Stimulated activated CD8-positive, alpha-beta memory T cell treated with anti-CD3 and anti-CD28 coated beads, Interleukin-7, amount 100 ng/mL, for 48 hours (primary cell): ENCODE measurements at regions not wholly inside any gene's neighbourhood (a gene's known extent, or its start where the extent isn't known, plus 50 kb on each side); places are given as distances from the start of the nearest gene placed in this dataset.

Experiments
- DNase-seq, 2 donors: peaks; one replicate each; pipeline ENCODE4 v3.0.0-alpha.2; 2020; ENCODE audit warnings: low read depth in 1 of 2; ENCODE audit errors: extremely low read depth in 1 of 2

DNA sequence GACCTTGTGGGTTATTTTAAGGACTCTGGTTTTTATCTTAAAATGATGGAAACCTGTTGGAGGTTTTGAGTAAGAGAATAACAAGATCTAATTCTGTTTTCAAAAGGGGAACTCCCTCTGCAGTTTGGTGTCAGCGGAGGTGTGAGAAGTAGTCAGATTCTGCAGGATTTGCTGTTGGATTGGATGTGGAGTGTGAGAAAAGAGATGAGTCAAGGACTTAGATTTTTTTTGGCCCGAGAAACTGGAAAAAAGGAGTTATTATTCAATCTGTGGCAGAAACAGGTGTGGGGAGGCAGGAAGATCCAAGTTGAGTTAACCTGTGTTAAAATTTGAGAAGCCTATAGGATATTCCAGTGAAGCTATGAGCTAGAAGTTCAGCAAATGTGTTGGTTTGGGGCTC, 337.2 kb upstream of the FANCL start:
- no peak for DNase-seq

DNA sequence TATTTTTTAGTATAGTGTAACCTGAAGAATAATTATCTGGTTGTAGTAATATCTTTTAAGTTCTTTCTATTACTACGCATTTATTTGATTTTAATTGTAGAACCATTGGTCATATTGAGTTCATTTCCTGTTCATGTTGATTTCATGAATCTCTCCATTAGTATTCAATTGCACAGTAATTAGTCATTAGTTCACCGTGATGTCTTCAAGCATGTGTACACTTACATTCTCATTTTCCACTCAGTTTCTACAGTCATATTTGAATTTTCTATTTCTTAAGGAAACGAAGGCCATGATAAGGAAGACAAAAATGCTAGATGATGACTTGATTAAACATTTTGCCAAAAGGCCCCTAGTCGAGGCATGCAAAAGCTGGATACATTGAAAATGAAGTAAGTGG, 333.7 kb upstream of the FANCL start:
- no peak for DNase-seq

DNA sequence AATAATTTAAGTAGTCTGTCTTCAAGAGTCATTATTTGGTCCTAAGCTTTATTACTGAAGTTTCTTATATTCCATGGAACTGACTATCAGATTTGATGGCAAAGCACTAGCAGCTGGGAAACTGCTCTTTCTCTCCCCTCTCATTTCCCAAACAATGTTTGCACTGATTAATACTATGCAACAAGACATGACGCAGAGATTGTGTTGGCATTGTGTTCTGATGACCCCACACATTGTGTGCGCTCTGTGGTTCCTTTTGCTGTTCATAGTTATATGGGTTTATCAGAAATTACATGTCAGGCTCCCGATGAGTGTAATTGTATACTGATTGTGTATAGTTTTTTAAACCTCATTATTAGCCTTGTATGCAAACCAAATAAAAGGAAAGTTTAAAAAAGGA, 331.6 kb upstream of the FANCL start:
- no peak for DNase-seq

DNA sequence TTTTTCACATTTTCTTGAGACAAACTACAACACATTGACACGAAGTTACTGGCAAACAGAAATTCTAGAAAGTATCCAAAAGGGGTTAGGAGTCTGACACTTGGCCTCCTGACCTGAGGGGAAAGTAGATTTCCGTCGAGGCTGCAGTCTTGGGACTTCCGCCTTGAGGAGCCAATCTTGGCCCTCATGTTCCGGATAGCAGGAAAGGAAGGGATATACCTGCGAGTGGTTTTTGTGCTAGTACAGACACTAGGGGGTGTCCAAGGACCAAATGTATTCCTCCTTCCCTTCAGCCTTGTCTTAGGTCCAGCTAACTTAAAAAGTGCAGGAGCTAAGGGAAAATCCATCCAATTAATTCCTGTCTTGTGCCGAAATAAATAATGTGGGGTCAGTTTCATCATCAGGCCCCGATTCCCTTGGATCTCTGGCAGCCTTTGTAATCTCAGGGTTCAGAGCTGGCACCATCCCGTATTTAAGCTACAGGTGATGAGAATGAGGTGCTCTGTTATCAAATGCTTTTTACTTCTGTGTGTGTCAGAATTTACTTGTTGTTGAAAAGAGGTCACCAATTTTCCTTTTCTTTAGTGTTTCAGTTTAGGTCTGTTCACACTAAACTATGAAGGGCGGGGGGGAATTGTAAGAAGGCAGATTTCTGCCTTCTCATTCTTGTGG, 330.2 kb upstream of the FANCL start:
- no peak for DNase-seq

DNA sequence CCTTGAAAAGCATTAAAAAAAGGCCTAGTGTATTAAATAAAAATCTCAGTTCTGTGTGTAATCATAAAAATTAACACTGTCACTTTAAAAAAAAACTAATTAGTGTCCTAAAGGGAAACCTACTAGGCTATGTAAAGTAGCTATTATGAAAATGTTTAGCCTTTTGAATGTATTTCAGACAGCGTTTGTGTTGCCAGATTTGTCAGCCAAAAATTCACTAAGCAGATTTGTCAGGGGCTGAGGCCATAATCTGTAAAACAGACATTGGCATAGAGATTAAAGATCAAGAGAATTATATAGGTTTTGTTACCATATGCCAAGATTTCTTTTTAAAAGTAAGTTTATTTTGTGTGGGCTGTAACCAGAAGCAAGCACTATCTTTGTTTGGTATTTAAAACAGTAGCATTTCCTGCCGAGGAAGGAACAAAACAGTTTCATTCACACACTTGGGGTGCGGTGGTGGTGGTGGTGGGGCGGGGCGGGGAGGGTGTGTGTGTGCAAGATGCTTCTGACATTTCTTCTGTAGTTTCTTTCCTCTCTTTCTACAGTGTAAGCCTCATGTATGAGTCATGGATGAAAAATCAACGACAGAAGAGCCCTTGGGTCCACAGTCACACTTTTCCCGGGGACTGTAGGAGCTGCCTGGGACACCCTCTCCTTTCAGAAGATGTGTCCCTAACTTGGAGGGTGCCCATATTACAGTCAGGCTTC, 328.5 kb upstream of the FANCL start:
- no peak for DNase-seq

DNA sequence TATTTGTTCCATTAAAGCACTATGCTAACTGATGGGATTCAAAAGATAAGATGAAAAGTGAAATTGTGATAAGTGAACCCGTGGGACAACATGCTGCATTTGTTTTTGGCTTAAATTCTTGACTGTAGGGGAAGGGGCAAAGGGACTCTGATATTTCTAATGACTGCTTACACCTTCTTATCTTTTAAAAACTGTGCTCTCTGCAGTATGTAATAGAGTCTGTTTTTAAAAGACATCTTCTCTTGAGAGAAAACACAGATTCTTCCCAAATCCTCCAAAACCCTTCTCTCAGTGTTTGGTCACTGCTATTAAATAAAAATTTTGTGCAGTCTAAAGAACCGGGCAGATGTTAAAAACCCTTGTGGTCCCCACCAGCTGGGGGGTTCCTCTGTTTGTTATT, 327.8 kb upstream of the FANCL start:
- no peak for DNase-seq

DNA sequence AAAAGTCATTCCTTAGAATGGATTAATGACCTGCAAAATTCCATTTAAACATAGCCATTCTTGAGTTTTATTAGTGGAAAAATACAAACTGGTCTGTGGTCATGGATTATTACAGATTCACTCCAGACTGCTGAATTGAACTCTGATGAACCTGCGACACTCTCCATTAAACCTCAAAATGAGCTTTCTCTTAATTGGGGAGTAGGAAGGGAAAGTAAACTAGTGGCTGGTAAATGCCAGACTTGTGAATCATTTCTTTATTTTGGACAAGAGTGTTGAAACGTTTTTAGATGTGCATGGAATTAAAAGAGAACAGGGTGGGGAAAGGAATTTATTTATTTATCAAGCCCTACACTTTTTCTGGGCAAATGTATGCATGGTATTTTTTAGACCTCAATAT, 321.2 kb upstream of the FANCL start:
- DNase-seq: no peak

DNA sequence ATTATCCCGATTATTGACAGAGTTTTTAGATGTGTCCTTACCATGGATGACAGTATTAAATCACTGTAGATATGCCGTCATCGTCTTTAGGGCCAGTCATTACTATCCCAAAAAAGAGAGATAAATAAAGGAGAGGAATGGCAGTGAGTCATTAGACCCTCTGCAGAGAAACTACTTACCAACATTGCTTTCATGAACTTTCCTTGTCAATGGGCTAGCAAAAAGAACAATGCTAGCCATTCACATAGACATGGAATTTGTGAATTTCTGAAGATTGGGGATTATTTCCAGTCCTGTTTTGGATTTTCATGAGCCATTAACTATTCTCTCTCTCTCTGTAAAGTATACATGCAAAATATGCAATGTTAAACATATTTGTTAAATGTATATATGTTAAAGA, 319.4 kb upstream of the FANCL start:
- DNase-seq: no peak

DNA sequence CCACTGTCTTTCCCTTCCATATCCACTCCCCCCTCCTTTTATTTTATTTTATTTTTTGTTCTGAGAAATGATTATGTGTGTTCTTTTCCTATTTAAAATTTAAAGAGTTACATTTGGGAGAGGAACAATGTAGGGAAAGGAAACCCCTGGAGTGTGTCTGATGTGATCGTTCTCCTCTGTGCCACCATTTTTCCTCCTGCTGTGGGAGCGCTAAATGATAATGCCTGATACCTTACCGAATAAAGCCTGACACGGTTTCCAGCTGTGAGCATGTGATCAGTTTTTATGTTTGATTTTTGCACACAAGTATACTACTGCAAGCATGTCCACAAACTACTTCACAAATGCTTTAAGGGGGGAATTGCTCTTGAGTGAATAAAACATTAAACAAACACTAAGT, 317.8 kb upstream of the FANCL start:
- no peak for DNase-seq

DNA sequence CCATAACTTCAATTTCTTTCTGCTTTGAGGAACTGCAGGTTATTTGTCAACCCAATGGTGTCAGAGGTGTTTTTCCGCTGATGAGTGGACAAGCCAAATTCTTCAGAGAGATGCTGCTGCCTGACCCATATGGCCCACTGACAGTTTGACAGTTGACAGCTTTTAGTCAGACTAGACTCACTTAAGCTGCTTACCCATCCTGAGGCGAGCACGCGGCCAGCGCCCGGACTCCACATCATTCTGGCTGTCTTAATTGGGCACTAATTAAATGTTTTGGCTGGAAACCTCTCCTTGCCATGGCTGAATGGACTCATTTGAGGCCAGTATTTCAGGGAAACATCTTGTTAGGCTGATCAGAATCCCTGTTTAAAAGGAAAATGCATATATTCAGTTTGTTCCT, 316.1 kb upstream of the FANCL start:
- no peak for DNase-seq

DNA sequence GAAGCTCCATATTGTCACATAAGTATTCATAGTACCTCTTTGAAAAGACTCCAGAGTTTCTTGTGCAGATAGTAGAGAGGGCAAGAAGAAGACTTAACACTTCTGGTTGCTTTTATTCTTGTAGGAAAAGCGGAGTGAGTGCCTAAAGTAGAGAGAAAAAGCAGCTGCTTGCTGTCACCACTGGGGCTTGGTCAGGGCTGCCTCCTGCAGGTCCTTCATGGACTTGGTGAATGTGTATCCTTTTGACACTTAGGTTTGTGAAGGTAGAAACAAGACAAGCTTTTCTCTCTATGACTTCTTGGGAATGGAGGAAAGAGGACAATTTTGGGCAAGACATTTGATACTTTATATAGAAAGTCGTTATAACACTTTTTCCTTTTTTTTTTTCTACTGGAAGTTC, 312.8 kb upstream of the FANCL start:
- DNase-seq: no peak

DNA sequence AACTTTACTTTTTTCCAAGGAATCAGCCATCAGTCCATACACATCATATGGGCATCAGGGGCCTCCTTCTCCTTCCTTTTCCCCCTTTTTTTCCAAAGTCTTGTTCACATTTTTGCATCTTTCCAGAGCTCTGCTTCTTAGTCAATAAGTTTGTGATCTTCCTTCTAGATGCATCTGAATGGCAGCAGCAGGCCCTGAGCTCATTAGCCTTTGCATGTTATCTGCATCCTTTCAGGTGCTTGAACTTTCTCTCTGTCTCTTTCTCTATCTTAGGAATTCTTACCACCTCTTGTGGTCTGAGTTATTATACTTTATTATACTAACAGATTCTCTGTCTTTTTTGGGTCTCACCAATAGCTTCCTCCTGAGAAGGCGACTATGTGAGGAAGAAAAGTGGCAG, 312.4 kb upstream of the FANCL start:
- no peak for DNase-seq

DNA sequence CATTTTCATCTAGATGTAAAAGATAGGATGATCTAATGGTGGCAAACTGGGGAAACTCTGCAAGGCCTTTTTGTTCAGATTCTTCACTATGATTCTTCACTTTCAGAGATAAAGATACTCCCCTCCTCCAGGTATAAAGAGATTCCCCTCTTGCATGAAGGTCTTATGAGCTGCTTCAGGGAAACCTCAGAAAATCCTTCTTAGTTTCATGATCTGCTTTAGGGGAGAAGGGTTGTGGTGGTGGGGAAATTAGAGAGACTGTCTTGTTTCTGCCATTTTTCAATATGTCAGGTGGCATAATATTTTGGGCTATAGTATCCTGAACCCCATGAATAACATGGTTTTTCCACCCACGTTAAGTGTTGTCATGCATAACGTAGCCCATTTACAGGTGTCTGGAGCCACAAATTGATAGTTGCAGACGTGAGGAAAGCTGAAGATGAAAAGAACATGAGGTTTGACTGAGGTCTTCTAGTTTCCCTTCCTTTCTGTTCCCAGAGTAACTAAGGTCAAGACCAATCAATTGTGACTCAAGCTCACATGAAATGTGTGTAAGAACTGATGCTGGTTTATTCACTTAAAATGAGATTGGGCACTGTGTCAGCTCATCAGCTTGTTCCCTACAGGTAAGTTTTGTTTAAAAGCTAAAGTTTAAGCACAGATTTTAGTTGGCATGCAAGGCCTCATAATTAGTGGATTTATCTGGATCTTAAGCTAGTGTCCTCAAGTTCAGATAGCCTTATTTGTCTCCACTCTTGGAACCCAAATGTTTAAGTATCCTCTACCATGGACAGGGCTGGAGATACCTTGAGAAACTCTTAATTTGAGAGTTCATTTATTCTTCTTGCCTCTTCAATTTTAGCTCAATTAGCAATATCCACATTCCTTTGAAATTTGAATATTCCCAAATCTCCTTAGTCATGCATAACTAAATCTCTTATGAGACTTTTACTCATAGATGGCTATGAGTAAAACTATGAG, 304.5 kb upstream of the FANCL start:
- no peak for DNase-seq

DNA sequence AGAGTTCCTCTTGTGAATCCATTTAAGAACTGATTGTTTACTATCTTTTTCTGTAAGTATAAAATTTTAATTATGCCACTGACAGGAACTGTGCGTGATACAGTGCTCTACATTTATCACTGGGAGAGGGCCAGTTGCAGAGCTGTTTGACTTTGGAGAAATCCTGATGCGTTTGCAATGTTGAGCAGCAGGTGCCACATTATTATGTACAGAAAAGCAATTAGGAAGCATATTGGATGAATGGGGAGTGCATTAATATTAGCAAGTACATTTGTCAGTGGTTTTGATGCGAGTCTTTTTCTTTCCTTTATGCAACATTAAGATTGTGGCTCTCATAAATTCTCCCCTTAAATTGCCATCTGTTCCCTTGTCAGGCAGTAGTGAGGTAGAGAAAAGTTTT, 302.3 kb upstream of the FANCL start:
- DNase-seq: no peak

DNA sequence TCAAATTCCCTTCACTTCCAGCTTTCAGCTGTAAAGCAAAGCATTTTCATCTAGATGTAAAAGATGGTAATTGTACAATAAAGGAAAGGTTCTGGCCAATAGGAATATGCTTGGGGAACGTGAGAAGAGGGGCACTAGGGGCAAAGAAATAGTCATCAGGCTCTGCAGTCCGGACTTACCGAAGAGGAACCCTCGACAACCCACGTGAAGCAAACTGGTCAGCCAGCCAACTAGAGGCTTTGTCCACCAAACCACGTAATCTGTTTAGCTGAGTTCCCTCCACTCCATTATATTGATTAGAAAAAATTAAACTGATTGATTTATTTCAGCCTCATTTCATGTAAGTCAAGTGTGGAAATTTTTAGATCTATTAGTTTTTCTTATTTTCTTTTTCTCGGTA, 300.4 kb upstream of the FANCL start:
- no peak for DNase-seq

DNA sequence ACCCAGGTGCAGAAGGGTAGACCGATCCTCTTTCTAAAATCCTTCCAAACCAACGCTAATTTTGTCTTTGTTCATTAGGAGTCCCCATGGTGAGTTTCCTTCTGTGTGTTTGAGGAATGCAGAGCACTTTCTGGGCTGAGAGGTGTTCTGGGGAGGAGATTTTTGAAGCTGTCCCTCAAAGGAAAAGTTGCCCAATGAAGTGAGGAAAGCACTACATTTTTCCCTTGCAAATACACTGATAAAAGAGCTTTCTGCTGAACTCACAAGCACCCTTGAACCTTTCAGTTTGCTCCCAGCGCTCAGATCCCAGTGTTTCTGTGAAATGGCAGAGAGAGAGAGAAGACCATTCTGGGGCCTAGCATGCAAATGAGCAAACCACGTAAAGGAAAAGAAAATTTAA, 299.6 kb upstream of the FANCL start:
- DNase-seq: no peak

DNA sequence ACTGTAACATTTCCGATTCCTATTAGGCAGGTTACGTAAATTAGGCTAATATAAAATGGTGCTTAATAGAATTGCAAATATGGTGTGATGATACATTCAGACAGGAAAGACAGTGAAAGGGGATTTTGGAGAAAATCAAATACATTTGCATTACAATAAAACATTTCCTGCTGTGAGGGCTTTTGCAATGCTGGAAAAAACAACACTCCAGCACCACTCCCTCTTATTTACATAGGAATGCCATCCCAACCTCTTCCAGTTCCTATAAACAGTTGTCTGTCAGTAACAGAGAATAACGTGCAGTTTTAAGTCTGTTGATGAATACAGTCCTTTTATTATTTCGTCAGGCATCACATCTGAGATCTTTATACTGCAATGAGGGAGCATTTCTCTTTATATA, 298.8 kb upstream of the FANCL start:
- DNase-seq: no peak

DNA sequence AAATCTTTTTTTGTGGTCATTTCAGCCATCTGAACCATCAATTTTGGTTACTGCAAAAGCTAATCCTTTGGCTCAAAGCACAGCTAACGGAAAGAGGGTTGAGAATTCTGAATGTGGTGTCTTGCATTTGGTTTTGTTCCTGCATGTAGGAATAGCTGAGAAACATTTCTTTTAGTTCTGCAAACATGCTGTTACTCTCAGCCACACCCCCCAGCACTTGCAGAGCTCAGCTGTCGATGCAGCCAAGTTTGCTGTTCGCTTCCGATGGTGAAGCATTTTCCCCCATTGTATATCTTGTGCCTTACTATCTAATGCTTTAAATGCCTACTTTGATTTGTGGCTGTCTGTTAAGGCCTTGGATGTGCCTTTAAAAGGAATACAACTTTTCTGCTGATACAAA, 294.9 kb upstream of the FANCL start:
- DNase-seq: no peak

DNA sequence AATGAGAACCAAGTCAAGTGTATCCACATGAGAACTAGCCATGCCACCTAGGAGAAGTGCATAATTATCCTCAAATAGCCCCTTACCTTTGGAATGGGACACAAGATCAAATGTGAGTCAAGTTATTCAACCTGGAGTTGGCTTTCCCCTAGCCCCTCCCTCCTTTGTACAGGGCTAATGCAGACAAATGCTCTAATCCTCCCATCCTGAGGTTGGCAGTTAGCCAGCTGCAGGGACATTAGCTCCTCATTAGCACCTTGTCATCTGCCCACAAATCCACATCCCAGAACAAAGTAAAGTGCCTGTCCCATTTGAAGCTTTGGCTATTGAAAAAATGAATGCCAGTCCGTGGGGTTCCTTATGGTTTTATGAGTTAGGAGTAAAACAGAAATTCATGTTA, 294.1 kb upstream of the FANCL start:
- DNase-seq: no peak

DNA sequence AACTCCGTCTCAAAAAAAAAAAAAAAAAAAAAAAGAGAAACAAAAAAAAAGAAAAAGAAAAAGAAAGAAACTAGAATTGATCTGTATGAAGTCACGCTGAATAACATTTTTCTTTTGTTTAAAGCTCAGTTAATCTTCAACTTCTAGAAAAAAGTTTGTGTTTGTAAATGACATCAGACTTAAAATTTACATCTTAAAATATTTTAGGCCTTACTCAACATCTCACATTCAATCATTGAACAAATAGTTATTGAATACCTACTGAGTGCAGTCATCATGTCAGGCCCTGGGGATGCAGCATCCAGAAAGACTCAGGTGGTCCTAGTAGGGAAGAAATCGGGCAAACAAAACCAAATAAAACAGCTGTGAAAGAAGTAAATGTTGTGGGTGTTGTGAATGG, 292.3 kb upstream of the FANCL start:
- no peak for DNase-seq

DNA sequence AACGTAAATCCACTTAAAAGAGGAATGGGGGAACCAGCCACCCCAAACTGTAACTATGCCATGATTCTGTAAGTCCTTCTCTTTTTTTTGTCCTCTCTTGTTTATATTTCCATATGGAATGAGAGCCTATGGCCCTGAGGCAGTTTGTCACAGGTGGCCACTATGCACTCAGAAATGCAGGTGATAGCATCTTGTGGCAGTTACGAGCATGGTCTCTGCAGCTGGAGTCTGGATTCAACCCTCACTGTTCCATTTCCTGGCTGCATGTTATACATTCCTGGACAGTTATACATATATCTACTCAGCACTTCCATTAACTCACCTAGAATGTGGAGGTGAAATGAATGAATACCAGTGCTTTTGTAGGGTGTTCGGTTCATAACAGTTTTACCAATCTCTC, 291.5 kb upstream of the FANCL start:
- no peak for DNase-seq

DNA sequence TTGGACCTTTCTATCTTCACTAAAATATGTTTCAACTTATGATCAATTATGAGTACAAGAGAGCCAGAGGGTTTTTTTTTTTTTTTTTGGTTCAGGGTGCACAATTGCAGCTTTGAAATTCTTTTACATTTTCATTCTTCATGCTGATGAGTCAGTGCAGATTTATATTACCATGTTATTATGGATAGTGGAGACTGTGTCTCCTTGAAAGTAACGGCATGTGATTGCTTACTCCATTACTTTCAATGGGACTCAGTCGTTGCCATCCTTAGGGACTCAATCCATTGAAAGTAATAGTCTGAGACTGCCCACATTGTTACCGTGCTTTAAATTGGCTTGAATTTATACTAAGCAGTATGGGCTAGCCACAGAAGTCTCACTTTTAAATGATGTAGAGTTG, 286.5 kb upstream of the FANCL start:
- no peak for DNase-seq
